HepG2 (cell line): ENCODE measurements at regions not wholly inside any gene's neighbourhood (a gene's known extent, or its start where the extent isn't known, plus 50 kb on each side); places are given as distances from the start of the nearest gene placed in this dataset.
A peak's percentile ranks its signal among the peaks of the same experiment; 100 is the strongest.

ENCODE experiments used
- ATAC-seq: fragments of 200-7000 bp; cut with Tn5 transposase; 3 replicates; pipeline ENCODE4 v1.9.1; 2020; ENCODE audit warnings: mild to moderate bottlenecking, moderate library complexity
- BruUV-seq: library from RNA; stranded (reverse); fragments of 400-500 nt; replicated peaks from 2 replicates; lab custom pipeline; 2021; lab: Mats Ljungman, UMichigan
- CTCF ChIA-PET: fragments of 300-600 bp; formaldehyde crosslinking; extraction: SDS; loops from one replicate; lab custom pipeline; 2021; ENCODE audit warnings: low total read pairs, inconsistent platforms, low intra/inter-chr PET ratio; lab: Yijun Ruan, JAX
- POLR2A ChIA-PET: fragments of 350-600 bp; sonication (Branson Sonifier 250); formaldehyde crosslinking; loops from one replicate; lab custom pipeline; 2020; ENCODE audit warnings: antibody characterized with exemption, inconsistent platforms; lab: Yijun Ruan, JAX
- DNase-seq: peaks from one replicate; pipeline ENCODE4 v3.0.0-alpha.2; 2015; ENCODE audit warnings: low spot score
- FAIRE-seq: peaks from 3 replicates; lab custom pipeline; 2011; peaks lifted over from hg19 to GRCh38; lab: Jason Lieb, UNC
- H2AFZ ChIP-seq: one replicate; pipeline ENCODE4 v1.6.1; 2011; ENCODE audit warnings: low read length, inconsistent platforms
- H3K27ac ChIP-seq: fragments of 300-600 bp; 3 replicates; pipeline ENCODE4 v1.8.0; 2011; ENCODE audit warnings: mixed run types, mild to moderate bottlenecking, mixed read lengths, low read length, inconsistent platforms; ENCODE audit not compliant: insufficient read depth; ENCODE audit errors: extremely low read length
- H3K27me3 ChIP-seq, 2 experiments: fragments of 200-600 bp in 1 of 2; 2 replicates in 1 of 2; 3 replicates in 1 of 2; pipeline versions ENCODE4 v1.6.0 to v1.8.0; 2011; ENCODE audit warnings: low read length in 2 of 2, mild to moderate bottlenecking in 2 of 2, moderate library complexity in 2 of 2, inconsistent platforms in 1 of 2; ENCODE audit not compliant: insufficient read depth in 2 of 2, control insufficient read depth in 1 of 2
- H3K36me3 ChIP-seq, 2 experiments: fragments of 200-600 bp in 1 of 2; replicated peaks in 1 of 2; 2 replicates in 1 of 2; 3 replicates in 1 of 2; pipeline versions ENCODE4 v1.5.1 to v1.8.0; 2011; ENCODE audit warnings: low read length in 2 of 2, inconsistent platforms in 1 of 2; ENCODE audit not compliant: insufficient read depth in 2 of 2, control insufficient read depth in 1 of 2
- H3K4me1 ChIP-seq: 2 replicates; pipeline ENCODE4 v1.5.1; 2012; ENCODE audit warnings: low read length, inconsistent platforms; ENCODE audit not compliant: insufficient read depth
- H3K4me2 ChIP-seq: 2 replicates; pipeline ENCODE4 v1.6.0; 2011; ENCODE audit warnings: low read depth, low read length, inconsistent platforms
- H3K4me3 ChIP-seq, 3 experiments: fragments of 200-600 bp in 1 of 3; sonication (generic), shearing (Covaris generic) in 1 of 3; replicated peaks in 1 of 3; 2 replicates each; pipeline ENCODE4 v1.5.1; 2011 to 2016; ENCODE audit warnings: low read length in 3 of 3, inconsistent platforms in 2 of 3, low read depth in 2 of 3, mild to moderate bottlenecking in 2 of 3, control low read depth in 1 of 3, mixed read lengths in 1 of 3; ENCODE audit not compliant: insufficient read depth in 1 of 3
- H3K79me2 ChIP-seq: one replicate; pipeline ENCODE4 v1.6.1; 2011; ENCODE audit warnings: low read length, inconsistent platforms; ENCODE audit not compliant: insufficient read depth
- H3K9ac ChIP-seq: 2 replicates; pipeline ENCODE4 v1.6.0; 2011; ENCODE audit warnings: mild to moderate bottlenecking, low read depth, low read length, inconsistent platforms; ENCODE audit not compliant: insufficient read depth
- H3K9me3 ChIP-seq: 2 replicates; pipeline ENCODE4 v1.5.1; 2012; ENCODE audit warnings: mild to moderate bottlenecking, low read length
- H4K20me1 ChIP-seq: 2 replicates; pipeline ENCODE4 v1.6.0; 2011; ENCODE audit warnings: inconsistent platforms, mild to moderate bottlenecking, low read length, moderate library complexity; ENCODE audit not compliant: insufficient read depth
- ATF7-NPFF ChIP-seq: sonication (generic); formaldehyde crosslinking; IDR thresholded peaks from 2 replicates; pipeline ENCODE4 v1.8.1; 2023; ENCODE audit warnings: mild to moderate bottlenecking, low read depth, missing genetic modification reagents, moderate library complexity
- CBX5 ChIP-seq: sonication (generic); formaldehyde crosslinking; IDR thresholded peaks from 2 replicates; pipeline ENCODE4 v1.4.0; 2020; ENCODE audit warnings: missing genetic modification reagents, borderline replicate concordance
- MZF1 ChIP-seq: sonication (generic); formaldehyde crosslinking; IDR thresholded peaks from 2 replicates; pipeline ENCODE4 v1.8.1; 2023; ENCODE audit warnings: mild to moderate bottlenecking, missing genetic modification reagents, borderline replicate concordance
- NAIF1 ChIP-seq: sonication (generic); formaldehyde crosslinking; IDR thresholded peaks from 2 replicates; pipeline ENCODE4 v1.5.0; 2020; ENCODE audit warnings: mild to moderate bottlenecking, missing genetic modification reagents, borderline replicate concordance
- NR0B2 ChIP-seq: sonication (generic); formaldehyde crosslinking; IDR thresholded peaks from 2 replicates; pipeline ENCODE4 v1.4.0; 2020; ENCODE audit warnings: mild to moderate bottlenecking, missing genetic modification reagents
- PLSCR1 ChIP-seq: sonication (generic); formaldehyde crosslinking; IDR thresholded peaks from 2 replicates; pipeline ENCODE4 v1.5.0; 2020; ENCODE audit warnings: missing genetic modification reagents, mild to moderate bottlenecking, borderline replicate concordance
- RFX5 ChIP-seq: IDR thresholded peaks from 2 replicates; pipeline ENCODE4 v1.6.1; 2011; ENCODE audit warnings: low read depth, low read length, improper control_type of control experiment
- SMARCE1 ChIP-seq: fragments of 450-650 bp; IDR thresholded peaks from 2 replicates; pipeline ENCODE4 v1.6.1; 2017; ENCODE audit warnings: borderline replicate concordance
- SRY ChIP-seq: sonication (generic); formaldehyde crosslinking; IDR thresholded peaks from 2 replicates; pipeline ENCODE4 v1.8.0; 2022; ENCODE audit warnings: mild to moderate bottlenecking, missing genetic modification reagents
- TAF15 ChIP-seq: fragments of 200-400 bp; formaldehyde crosslinking; IDR thresholded peaks from one replicate; pipeline ENCODE4 v1.6.1; 2018; ENCODE audit warnings: mild to moderate bottlenecking, low read depth, low read length; ENCODE audit not compliant: poor library complexity, severe bottlenecking
- TBL1XR1 ChIP-seq: fragments of 150-350 bp; IDR thresholded peaks from 2 replicates; pipeline ENCODE4 v1.6.1; 2014; ENCODE audit warnings: borderline replicate concordance, low read length; ENCODE audit not compliant: partially characterized antibody
- TRIM24 ChIP-seq: sonication (generic); formaldehyde crosslinking; IDR thresholded peaks from 2 replicates; pipeline ENCODE4 v1.8.0; 2022; ENCODE audit warnings: mild to moderate bottlenecking, missing genetic modification reagents
- ZBTB33 ChIP-seq: sonication (generic); formaldehyde crosslinking; IDR thresholded peaks from 2 replicates; pipeline ENCODE4 v1.4.0; 2020; ENCODE audit warnings: missing genetic modification reagents
- ZKSCAN1 ChIP-seq: fragments of 150-350 bp; IDR thresholded peaks from 2 replicates; pipeline ENCODE4 v1.6.1; 2014; ENCODE audit warnings: low read length
- ZNF20 ChIP-seq: sonication (generic); formaldehyde crosslinking; IDR thresholded peaks from 2 replicates; pipeline ENCODE4 v1.4.0; 2020; ENCODE audit warnings: mild to moderate bottlenecking, moderate library complexity, missing genetic modification reagents
- ZNF367 ChIP-seq: sonication (generic); formaldehyde crosslinking; IDR thresholded peaks from 2 replicates; pipeline ENCODE4 v1.4.0; 2020; ENCODE audit warnings: missing genetic modification reagents, borderline replicate concordance
- ZNF570 ChIP-seq: sonication (generic); formaldehyde crosslinking; IDR thresholded peaks from 2 replicates; pipeline ENCODE4 v1.4.0; 2020; ENCODE audit warnings: mild to moderate bottlenecking, missing genetic modification reagents, borderline replicate concordance
- ZNF616 ChIP-seq: sonication (generic); formaldehyde crosslinking; IDR thresholded peaks from 2 replicates; pipeline ENCODE4 v1.5.0; 2020; ENCODE audit warnings: low read depth, mild to moderate bottlenecking, missing genetic modification reagents
- ZNF639 ChIP-seq: conservative IDR thresholded peaks from 2 replicates; pipeline ENCODE4 v1.6.1; 2018; ENCODE audit warnings: missing genetic modification reagents
- ZNF768 ChIP-seq: sonication (generic); formaldehyde crosslinking; IDR thresholded peaks from 2 replicates; pipeline ENCODE4 v1.4.0; 2020; ENCODE audit warnings: missing genetic modification reagents
- ZSCAN30 ChIP-seq: sonication (generic); formaldehyde crosslinking; IDR thresholded peaks from 2 replicates; pipeline ENCODE4 v1.5.0; 2020; ENCODE audit warnings: mild to moderate bottlenecking, missing genetic modification reagents
- WGBS: methylation state at CpG from one replicate; pipeline ENCODE4 v1.1.6; 2017; ENCODE audit warnings: low lambda C conversion rate; 5-methylcytosine and 5-hydroxymethylcytosine counted together
- in situ Hi-C: cut with HindIII; loops from 2 replicates; pipeline ENCODE4 v1.10.0; 2017; ENCODE audit warnings: low pct_unique_long_range_greater_than_20kb; ENCODE audit not compliant: extremely low pct_ligation_motif_present
- intact Hi-C: fragments of 100-400 bp; cut with micrococcal nuclease; formaldehyde crosslinking; loops from one replicate; pipeline ENCODE4 v1.10.0; 2022; ENCODE audit not compliant: unreplicated experiment

- DNase-seq (peak; percentile 69), ATAC-seq (peak; percentile 97)
- POLR2A ChIA-PET = no interaction called here
- TF ChIP-seq TBL1XR1 = no peak
- no peak for TF ChIP-seq TAF15
- no peak for TF ChIP-seq NR0B2 (CRISPR knock-in tag)
- no peak for TF ChIP-seq SRY (CRISPR knock-in tag)
- no peak for TF ChIP-seq ZNF616
- no peak for TF ChIP-seq ZNF20 (CRISPR knock-in tag)
- no peak for TF ChIP-seq PLSCR1 (CRISPR knock-in tag)
- no peak for TF ChIP-seq ZBTB33
- no peak for TF ChIP-seq ZNF768 (CRISPR knock-in tag)
- no peak for TF ChIP-seq RFX5
- no peak for TF ChIP-seq MZF1 (CRISPR knock-in tag)
- no peak for TF ChIP-seq ZSCAN30
- TF ChIP-seq ZKSCAN1 = no peak
- no peak for TF ChIP-seq ZNF570 (CRISPR knock-in tag)
- no peak for TF ChIP-seq NAIF1 (CRISPR knock-in tag)
- TF ChIP-seq SMARCE1 = no peak
- TF ChIP-seq ATF7-NPFF (CRISPR knock-in tag) = no peak
- no peak for TF ChIP-seq TRIM24 (CRISPR knock-in tag)
- TF ChIP-seq ZNF367 (CRISPR knock-in tag) = no peak
- TF ChIP-seq CBX5 (CRISPR knock-in tag) = 0 out of 2 replicates have a peak, but pooled peaks have one; percentile 27
- TF ChIP-seq ZNF639 = no peak
These were observed 344.0 kb upstream of the DDX18 start for GRCh38 chr2:117470311-117471095.

More at GRCh38 chr2:117470311-117471095, 344.0 kb upstream of the DDX18 start:
- H3K27me3 ChIP-seq = no peaks in the 10 kb centered on the region
- H4K20me1 ChIP-seq = no peaks in the 10 kb centered on the region
- no peak overlapping the region for H3K9ac ChIP-seq
- no peak overlapping the region for H2AFZ ChIP-seq
- H3K27ac ChIP-seq = no peak overlapping the region
- no peak overlapping the region for H3K4me3 ChIP-seq
- H3K9me3 ChIP-seq = no peaks in the 10 kb centered on the region
- 61% methylated on average over 7 of the region's 7 CpGs for WGBS
- in situ Hi-C loops = loop anchor here (25.0 kb wide), 1 partner anchor 292 kb away; no protein-coding TSS in a partner anchor
- no peaks in the 10 kb centered on the region for H3K4me1 ChIP-seq
- H3K79me2 ChIP-seq = no peaks in the 10 kb centered on the region
- CTCF ChIA-PET = interaction anchor here (0.8 to 1.3 kb wide), 4 partner anchors 66 to 315 kb away, joined by 3 to 6 read pairs (median 4); no protein-coding TSS in a partner anchor
- intact Hi-C loops = loop anchor here (1.0 kb wide), 3 partner anchors 66 to 315 kb away; no protein-coding TSS in a partner anchor
- peak; percentile 84 for FAIRE-seq
- H3K4me2 ChIP-seq = no peak overlapping the region
- H3K36me3 ChIP-seq = no peaks in the 10 kb centered on the region
- BruUV-seq = no TSS peak
